HG02973 (cell line): ENCODE measurements at regions not wholly inside any gene's neighbourhood (a gene's known extent, or its start where the extent isn't known, plus 50 kb on each side); places are given as distances from the start of the nearest gene placed in this dataset.
"Not testable (repeated sequence)": the region's sequence is repeated elsewhere in the genome, so short reads cannot be mapped to it uniquely, and the experiment has no call there.

Experiments
- ATAC-seq: cut with Tn5 transposase; IDR thresholded peaks from one replicate; pipeline ENCODE4 v1.9.1; 2021; ENCODE audit warnings: moderate library complexity; ENCODE audit not compliant: unreplicated experiment

GRCh38 chr5:85985167-85985566 is 632.6 kb upstream of the COX7C start:
- ATAC-seq = no peak

- ATAC-seq = no peak
Observed at GRCh38 chr5:85990998-85991397, 626.7 kb upstream of the COX7C start.

- not testable (repeated sequence) for ATAC-seq
Observed at GRCh38 chr5:85994653-85995052, 623.1 kb upstream of the COX7C start.

GRCh38 chr5:85998656-85999055 is 619.1 kb upstream of the COX7C start:
- no peak for ATAC-seq

GRCh38 chr5:86008293-86008692 is 609.4 kb upstream of the COX7C start:
- no peak for ATAC-seq

- no peak for ATAC-seq
Observed at GRCh38 chr5:86008704-86009103, 609.0 kb upstream of the COX7C start.

- ATAC-seq = no peak
Observed at GRCh38 chr5:86011937-86012336, 605.8 kb upstream of the COX7C start.

- no peak for ATAC-seq
Observed at GRCh38 chr5:86029308-86029707, 588.4 kb upstream of the COX7C start.

GRCh38 chr5:86030753-86031152 is 587.0 kb upstream of the COX7C start:
- no peak for ATAC-seq

- ATAC-seq = no peak
Observed at GRCh38 chr5:86038566-86038965, 579.2 kb upstream of the COX7C start.

- ATAC-seq = no peak
Observed at GRCh38 chr5:86039351-86039750, 578.4 kb upstream of the COX7C start.

GRCh38 chr5:86070719-86071118 is 547.0 kb upstream of the COX7C start:
- ATAC-seq = no peak

GRCh38 chr5:86074297-86074696 is 543.4 kb upstream of the COX7C start:
- no peak for ATAC-seq

- no peak for ATAC-seq
Observed at GRCh38 chr5:86075139-86075538, 542.6 kb upstream of the COX7C start.

- ATAC-seq = no peak
Observed at GRCh38 chr5:86095092-86095491, 522.6 kb upstream of the COX7C start.

- no peak for ATAC-seq
Observed at GRCh38 chr5:86101966-86102365, 515.8 kb upstream of the COX7C start.

GRCh38 chr5:86108825-86109224 is 508.9 kb upstream of the COX7C start:
- ATAC-seq = no peak

GRCh38 chr5:86112249-86112648 is 505.5 kb upstream of the COX7C start:
- no peak for ATAC-seq

GRCh38 chr5:86115164-86115563 is 502.6 kb upstream of the COX7C start:
- ATAC-seq = no peak

- peak; percentile 81 for ATAC-seq
Observed at GRCh38 chr5:86118542-86118941, 499.2 kb upstream of the COX7C start.

- no peak for ATAC-seq
Observed at GRCh38 chr5:86124333-86124732, 493.4 kb upstream of the COX7C start.

GRCh38 chr5:86125731-86126601 is 491.8 kb upstream of the COX7C start:
- ATAC-seq = no peak

- ATAC-seq = no peak
Observed at GRCh38 chr5:86127696-86128095, 490.0 kb upstream of the COX7C start.
